ENCODE measurements at regions not wholly inside any gene's neighbourhood (a gene's known extent, or its start where the extent isn't known, plus 50 kb on each side); places are given as distances from the start of the nearest gene placed in this dataset.

GRCh38 chr3:22922317-22922716 is 280.8 kb upstream of the UBE2E2 start:
- ATAC-seq = no peak
- DNase-seq = no peak
- intact Hi-C loops (cut with DNase I) = loop anchor here in 1 of 2 donors (5.0 kb wide), 1 partner anchor 40 kb away; no protein-coding TSS in a partner anchor

- DNase-seq = no peak
- intact Hi-C loops (cut with DNase I) = loop anchor here in 1 of 2 donors (5.0 kb wide), 1 partner anchor 39 kb away; no protein-coding TSS in a partner anchor
- no peak for ATAC-seq
Observed at GRCh38 chr3:22923711-22924110, 279.4 kb upstream of the UBE2E2 start.

DNA sequence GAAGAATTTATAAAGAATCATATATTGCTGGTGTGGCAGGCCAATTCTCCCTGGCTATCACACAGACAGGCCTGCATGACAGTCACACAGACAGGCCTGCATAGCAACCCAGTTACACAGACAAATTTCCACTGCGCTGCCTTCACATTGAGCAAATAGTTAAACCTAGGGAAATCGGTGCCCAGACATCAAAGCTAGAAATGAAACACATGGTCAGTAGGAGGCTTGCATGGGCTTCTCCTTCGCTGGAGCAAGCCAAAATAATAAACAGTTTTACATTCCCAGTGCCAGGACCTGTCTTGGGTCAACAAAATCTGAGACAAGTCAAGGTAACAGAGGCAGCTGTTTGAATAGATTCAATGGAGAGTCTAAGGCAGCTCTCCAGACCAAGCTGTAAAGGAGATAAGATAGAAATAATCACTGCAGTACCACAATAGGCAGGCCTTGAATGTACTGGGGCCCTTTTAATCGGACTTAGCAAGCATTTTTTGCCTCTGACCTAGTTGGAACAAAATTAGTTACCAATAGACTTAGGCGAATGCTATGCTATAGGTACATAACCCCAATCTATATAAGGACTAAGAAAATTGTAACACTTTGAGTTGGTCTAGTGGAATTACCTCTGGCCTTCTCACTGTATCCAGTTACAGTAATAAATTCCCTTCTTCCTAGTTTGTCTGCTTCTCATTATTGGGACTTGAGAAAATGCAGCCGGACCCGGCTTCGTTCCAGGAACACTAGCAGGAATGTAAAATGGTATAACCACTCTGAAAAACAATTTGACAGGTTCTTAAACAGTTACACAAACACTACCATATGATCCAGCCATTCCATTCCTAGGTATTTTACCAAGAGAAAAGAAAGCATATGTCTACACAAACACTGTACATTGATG is 274.7 kb upstream of the UBE2E2 start:
- intact Hi-C loops (cut with DNase I) = no loop called here
- peak in 1 of 2 donors; percentile 58 for ATAC-seq
- DNase-seq = no peak

GRCh38 chr3:22933051-22933840 is 269.9 kb upstream of the UBE2E2 start:
- ATAC-seq (no peak), DNase-seq (no peak)
- intact Hi-C loops (cut with DNase I) = no loop called here

DNA sequence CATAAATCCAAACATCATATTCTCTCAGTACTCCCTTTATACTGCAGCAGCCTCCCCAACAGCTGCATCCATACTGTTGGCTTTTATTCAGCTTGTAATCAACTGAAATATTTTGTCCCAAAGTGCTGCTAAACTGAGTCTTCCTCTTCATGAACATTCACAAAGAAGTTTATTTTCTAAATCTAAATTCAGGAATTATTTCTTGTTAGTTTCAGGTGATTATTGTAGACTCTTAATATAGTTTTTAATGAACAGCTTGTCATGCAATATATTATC is 269.3 kb upstream of the UBE2E2 start:
- intact Hi-C loops (cut with DNase I) = no loop called here
- ATAC-seq = peak in 1 of 2 donors; percentile 37
- DNase-seq = no peak

DNA sequence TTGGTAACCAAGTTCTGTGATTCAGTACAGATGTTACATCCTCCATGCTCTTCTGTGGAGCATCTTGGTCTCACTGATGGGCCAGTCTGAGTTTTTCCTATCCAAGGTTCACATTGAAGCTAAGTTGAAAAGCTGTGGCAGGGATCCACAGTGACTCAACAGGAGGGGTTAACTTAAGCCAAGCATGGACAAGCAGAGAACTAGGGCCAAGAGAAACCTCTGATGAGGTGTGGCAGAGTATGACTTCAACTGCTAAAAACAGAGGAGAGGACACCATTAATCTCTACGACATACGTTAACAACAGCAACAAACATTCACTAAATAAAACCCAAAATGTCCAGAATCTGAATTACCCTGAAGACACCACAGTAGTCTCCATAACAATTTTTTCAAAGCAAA is 268.1 kb upstream of the UBE2E2 start:
- intact Hi-C loops (cut with DNase I) = no loop called here
- DNase-seq = no peak
- peak in 1 of 2 donors; percentile 82 for ATAC-seq

- ATAC-seq (no peak), DNase-seq (no peak)
- intact Hi-C loops (cut with DNase I) = no loop called here
Observed at GRCh38 chr3:22937536-22937935, 265.6 kb upstream of the UBE2E2 start.

DNA sequence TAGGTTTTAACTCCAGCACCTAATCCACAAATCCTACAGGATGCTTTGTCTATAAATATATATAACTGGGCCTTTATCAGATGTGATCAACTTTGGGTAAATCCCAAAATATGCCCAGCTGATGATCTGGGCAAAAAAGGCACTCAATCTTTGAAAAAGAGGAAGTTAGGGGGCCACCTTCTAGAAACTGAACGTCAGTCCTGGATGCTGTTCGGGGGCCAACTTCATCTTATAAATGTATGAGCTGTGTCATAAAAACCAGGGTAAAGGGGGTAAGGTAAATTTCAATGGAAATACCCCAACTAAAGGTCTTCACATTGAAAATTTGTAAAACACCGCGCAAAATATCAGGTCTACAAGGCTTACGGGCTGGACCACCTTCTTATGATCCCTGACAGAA is 264.4 kb upstream of the UBE2E2 start:
- DNase-seq = no peak
- intact Hi-C loops (cut with DNase I) = no loop called here
- ATAC-seq = no peak

DNA sequence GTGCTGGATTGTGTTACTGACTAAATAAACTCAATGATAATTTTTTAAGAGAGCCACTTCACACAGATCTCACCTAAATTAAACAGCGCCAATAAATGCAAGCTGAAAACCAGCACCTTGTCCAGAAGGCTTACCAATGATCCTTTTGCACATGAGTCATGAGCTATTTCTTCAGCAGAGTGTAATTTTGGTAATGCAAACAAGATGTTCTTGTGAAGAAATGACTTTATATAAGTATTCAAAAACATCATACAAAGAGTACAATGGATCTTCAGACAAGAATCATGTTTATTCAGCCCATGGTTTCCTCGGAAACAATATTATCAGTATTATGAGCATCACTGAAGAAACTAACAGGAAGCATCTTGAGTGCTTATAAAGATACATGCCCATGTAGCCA is 263.8 kb upstream of the UBE2E2 start:
- intact Hi-C loops (cut with DNase I) = no loop called here
- DNase-seq (no peak), ATAC-seq (no peak)

DNA sequence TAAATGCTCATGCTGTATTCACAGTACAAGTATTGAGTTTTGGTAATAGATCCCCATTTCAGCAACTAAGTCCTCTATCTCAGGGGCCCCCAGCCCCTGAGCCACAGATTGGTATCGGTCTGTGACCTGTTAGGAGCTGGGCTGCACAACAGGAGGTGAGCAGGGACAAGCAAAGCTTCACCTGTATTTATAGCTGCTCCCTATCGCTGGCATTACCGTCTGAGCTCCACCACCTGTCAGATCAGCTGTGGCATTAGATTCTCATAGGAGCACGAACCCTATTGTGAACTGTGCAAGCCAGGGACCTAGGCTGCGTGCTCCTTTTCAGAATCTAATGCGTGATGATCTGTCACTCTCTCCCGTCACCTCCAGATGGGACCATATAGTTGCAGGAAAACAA is 262.8 kb upstream of the UBE2E2 start:
- intact Hi-C loops (cut with DNase I) = no loop called here
- no peak for DNase-seq
- ATAC-seq = no peak

GRCh38 chr3:22942981-22943380 is 260.1 kb upstream of the UBE2E2 start:
- ATAC-seq (no peak), DNase-seq (no peak)
- intact Hi-C loops (cut with DNase I) = no loop called here

- DNase-seq (no peak), ATAC-seq (peak in 1 of 2 donors; percentile 39)
- intact Hi-C loops (cut with DNase I) = no loop called here
Observed at GRCh38 chr3:22947851-22948250, 255.3 kb upstream of the UBE2E2 start.

DNA sequence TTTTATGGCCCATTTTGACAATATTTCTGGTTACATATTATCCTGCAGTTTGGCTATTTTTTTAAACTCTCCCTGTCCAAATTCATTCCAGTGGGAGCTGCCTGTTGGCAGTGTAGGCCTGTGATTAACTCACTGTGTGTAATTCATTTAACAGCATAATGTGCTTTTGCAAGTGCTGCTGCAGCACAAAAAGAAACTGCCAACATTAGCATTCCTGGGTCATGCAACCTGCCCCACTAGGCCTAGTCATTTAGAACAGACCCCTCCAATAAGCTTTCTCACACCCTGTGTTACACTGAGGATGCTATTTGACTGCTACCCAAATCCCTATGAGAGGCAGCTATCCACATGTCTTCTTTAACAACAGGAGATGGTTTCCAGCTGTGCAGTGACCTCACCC is 251.2 kb upstream of the UBE2E2 start:
- intact Hi-C loops (cut with DNase I) = no loop called here
- ATAC-seq = peak; percentile 77 to 90
- DNase-seq = no peak

DNA sequence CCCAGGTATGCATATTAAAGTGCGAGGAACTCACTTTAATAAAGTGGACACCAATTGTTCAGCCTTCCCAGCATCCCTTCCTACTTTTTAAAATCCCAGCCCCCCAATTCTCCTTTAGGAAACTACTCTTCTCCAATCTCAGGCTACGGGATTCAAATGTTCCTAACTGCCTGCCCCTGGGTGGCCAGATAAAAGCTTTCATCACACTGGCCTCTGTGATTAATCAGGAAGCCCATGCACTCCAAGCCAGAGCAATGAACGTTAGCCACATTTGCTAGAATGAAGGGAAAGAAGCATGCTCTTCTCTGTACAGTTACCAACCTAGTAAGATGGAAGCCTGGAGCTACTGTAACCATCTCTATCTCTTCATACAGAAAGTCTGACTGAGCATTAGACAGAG is 250.3 kb upstream of the UBE2E2 start:
- intact Hi-C loops (cut with DNase I) = no loop called here
- DNase-seq (no peak), ATAC-seq (peak in 1 of 2 donors; percentile 28)

GRCh38 chr3:22959593-22959992 is 243.5 kb upstream of the UBE2E2 start:
- DNase-seq (no peak), ATAC-seq (peak in 1 of 2 donors; percentile 49)
- intact Hi-C loops (cut with DNase I) = no loop called here

- DNase-seq (peak; percentile 47), ATAC-seq (peak in 1 of 2 donors; percentile 49)
- intact Hi-C loops (cut with DNase I) = loop anchor here (5.0 kb wide), 3 partner anchors 38 to 398 kb away; no protein-coding TSS in a partner anchor
Observed at GRCh38 chr3:22960105-22960984, 242.8 kb upstream of the UBE2E2 start.

DNA sequence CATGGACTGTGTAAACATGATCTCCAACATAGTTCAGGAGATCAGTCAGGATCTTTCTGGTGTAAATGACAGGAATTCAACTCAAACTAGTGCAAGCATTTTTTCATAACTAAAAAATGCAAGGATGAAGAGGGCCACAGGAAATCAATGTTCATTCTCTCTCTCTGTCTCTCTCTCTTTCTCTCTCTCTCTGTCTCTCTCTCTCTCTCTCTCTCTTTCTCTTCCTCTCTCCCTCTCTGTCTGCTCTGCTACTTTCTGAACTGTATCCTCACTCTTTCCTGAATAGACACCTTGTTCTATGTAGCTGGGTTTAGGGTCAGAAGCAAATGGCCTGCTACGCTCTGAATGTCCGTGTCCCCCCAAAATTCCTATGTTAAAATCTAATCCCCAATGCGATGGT is 240.9 kb upstream of the UBE2E2 start:
- intact Hi-C loops (cut with DNase I) = loop anchor here (5.0 kb wide), 3 partner anchors 40 to 400 kb away; no protein-coding TSS in a partner anchor
- ATAC-seq = no peak

GRCh38 chr3:22966349-22966748 is 236.8 kb upstream of the UBE2E2 start:
- DNase-seq = no peak

More for the DNA sequence above, 240.9 kb upstream of the UBE2E2 start:
- no peak for DNase-seq

GRCh38 chr3:22969276-22969675 is 233.9 kb upstream of the UBE2E2 start:
- peak in 1 of 2 donors; percentile 63 for ATAC-seq
- DNase-seq = no peak
- intact Hi-C loops (cut with DNase I) = no loop called here

More at GRCh38 chr3:22966349-22966748, 236.8 kb upstream of the UBE2E2 start:
- intact Hi-C loops (cut with DNase I) = no loop called here
- no peak for ATAC-seq
